HG03457 (cell line): ENCODE measurements at regions not wholly inside any gene's neighbourhood (a gene's known extent, or its start where the extent isn't known, plus 50 kb on each side); places are given as distances from the start of the nearest gene placed in this dataset.
"Not testable (repeated sequence)": the region's sequence is repeated elsewhere in the genome, so short reads cannot be mapped to it uniquely, and the experiment has no call there.

ENCODE experiments used
- ATAC-seq: cut with Tn5 transposase; IDR thresholded peaks from one replicate; pipeline ENCODE4 v1.9.1; 2021; ENCODE audit warnings: moderate number of reproducible peaks; ENCODE audit not compliant: unreplicated experiment

- no peak for ATAC-seq
Observed at GRCh38 chr3:3346556-3346955, 167.1 kb upstream of the CRBN start.

GRCh38 chr3:3342141-3342540 lies 162.7 kb upstream of the CRBN start:
- no peak for ATAC-seq

GRCh38 chr3:3340965-3341895 lies 161.7 kb upstream of the CRBN start:
- no peak for ATAC-seq

- no peak for ATAC-seq
Observed at GRCh38 chr3:3340526-3340925, 161.0 kb upstream of the CRBN start.

GRCh38 chr3:3335903-3336302 lies 156.4 kb upstream of the CRBN start:
- ATAC-seq: no peak

- no peak for ATAC-seq
Observed at GRCh38 chr3:3334491-3334890, 155.0 kb upstream of the CRBN start.

GRCh38 chr3:3333571-3333970 lies 154.1 kb upstream of the CRBN start:
- no peak for ATAC-seq

- no peak for ATAC-seq
Observed at GRCh38 chr3:3316521-3316920, 137.0 kb upstream of the CRBN start.

- no peak for ATAC-seq
Observed at GRCh38 chr3:3315846-3316245, 136.4 kb upstream of the CRBN start.

GRCh38 chr3:3309887-3310286 lies 130.4 kb upstream of the CRBN start:
- ATAC-seq: no peak

GRCh38 chr3:3308809-3309208 lies 129.3 kb upstream of the CRBN start:
- ATAC-seq: no peak

- ATAC-seq: no peak
Observed at GRCh38 chr3:3307491-3307890, 128.0 kb upstream of the CRBN start.

- ATAC-seq: no peak
Observed at GRCh38 chr3:3305841-3306240, 126.3 kb upstream of the CRBN start.

GRCh38 chr3:3305084-3305483 lies 125.6 kb upstream of the CRBN start:
- no peak for ATAC-seq

- no peak for ATAC-seq
Observed at GRCh38 chr3:3303636-3304035, 124.1 kb upstream of the CRBN start.

GRCh38 chr3:3302964-3303363 lies 123.5 kb upstream of the CRBN start:
- no peak for ATAC-seq

GRCh38 chr3:3301476-3301875 lies 122.0 kb upstream of the CRBN start:
- no peak for ATAC-seq

GRCh38 chr3:3296979-3297381 lies 117.5 kb upstream of the CRBN start:
- ATAC-seq: no peak

GRCh38 chr3:3295586-3295985 lies 116.1 kb upstream of the CRBN start:
- ATAC-seq: no peak

GRCh38 chr3:3291756-3292283 lies 112.3 kb upstream of the CRBN start:
- ATAC-seq: not testable (repeated sequence)

GRCh38 chr3:3288255-3288654 lies 108.8 kb upstream of the CRBN start:
- ATAC-seq: no peak

GRCh38 chr3:3286014-3286413 lies 106.5 kb upstream of the CRBN start:
- no peak for ATAC-seq

GRCh38 chr3:3281024-3281423 lies 101.5 kb upstream of the CRBN start:
- ATAC-seq: no peak
